Right renal pelvis (tissue), 4 donors: ENCODE measurements at regions not wholly inside any gene's neighbourhood (a gene's known extent, or its start where the extent isn't known, plus 50 kb on each side); places are given as distances from the start of the nearest gene placed in this dataset.

ENCODE experiments used
- DNase-seq, 4 donors: peaks; one replicate each; pipeline ENCODE4 v3.0.0-alpha.2; 2013; ENCODE audit warnings: low read depth in 4 of 4, low spot score in 3 of 4, missing footprints in 1 of 4

DNA sequence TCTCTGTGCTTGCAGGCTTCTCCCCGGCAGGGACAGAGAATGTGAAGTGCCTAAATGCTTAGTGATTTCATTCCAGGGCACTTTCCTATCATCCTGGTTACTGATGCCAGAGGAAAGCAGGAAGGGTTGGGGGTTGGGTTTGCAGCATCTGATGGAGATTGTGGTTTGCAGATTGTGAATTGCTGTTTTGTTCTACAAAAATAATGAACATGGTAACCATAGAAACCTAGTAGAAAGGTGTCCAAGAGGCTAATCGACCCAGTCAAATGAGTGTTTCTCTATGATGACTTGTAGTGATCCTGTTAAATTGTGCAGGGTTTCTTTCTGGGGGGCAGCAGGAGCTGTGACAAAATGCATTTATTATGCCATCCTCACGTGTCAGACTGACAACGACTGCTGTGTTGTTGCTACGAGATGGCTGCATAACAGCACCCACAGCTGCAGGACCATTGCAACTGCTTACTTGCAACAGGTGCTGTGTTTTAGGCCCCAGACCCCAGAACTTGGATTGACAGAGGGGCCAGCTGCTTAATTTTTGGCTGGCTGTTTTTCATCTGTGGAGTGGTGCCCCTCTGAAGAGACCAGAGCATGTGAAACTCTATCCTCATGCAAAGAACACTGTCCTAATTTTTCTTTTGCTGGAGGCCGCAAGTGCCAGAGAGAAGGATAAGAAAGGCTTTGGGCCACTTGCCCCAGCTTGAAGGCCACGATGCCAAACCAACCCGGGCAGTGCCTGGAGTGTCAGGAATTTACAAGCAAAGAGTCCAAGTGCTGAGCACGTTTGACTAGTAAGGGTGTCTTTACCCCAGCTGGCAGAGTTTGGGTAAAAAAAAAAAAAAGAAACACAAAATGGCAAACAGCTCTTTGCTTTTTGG, 397.8 kb downstream of the GADD45G start:
- no peak for DNase-seq

DNA sequence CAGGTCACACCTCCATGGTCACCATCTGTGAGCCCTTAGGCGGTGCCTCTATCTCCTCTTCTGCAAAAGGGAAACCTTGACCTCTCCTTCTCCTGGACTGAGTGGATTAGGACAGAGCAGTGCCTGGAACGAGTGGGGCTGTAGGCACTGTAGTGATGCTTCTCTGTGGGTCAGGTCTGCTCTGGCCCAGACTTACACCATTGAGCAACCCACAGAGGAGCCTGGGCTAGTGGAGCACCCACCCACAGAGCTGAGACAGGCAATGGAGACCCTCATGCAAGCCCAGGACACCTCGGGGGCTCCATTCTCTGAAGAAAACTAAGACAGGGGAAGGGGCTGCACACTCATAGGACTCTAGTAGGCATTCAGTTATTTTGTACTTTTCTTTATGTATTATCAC, 400.6 kb downstream of the GADD45G start:
- DNase-seq: no peak

DNA sequence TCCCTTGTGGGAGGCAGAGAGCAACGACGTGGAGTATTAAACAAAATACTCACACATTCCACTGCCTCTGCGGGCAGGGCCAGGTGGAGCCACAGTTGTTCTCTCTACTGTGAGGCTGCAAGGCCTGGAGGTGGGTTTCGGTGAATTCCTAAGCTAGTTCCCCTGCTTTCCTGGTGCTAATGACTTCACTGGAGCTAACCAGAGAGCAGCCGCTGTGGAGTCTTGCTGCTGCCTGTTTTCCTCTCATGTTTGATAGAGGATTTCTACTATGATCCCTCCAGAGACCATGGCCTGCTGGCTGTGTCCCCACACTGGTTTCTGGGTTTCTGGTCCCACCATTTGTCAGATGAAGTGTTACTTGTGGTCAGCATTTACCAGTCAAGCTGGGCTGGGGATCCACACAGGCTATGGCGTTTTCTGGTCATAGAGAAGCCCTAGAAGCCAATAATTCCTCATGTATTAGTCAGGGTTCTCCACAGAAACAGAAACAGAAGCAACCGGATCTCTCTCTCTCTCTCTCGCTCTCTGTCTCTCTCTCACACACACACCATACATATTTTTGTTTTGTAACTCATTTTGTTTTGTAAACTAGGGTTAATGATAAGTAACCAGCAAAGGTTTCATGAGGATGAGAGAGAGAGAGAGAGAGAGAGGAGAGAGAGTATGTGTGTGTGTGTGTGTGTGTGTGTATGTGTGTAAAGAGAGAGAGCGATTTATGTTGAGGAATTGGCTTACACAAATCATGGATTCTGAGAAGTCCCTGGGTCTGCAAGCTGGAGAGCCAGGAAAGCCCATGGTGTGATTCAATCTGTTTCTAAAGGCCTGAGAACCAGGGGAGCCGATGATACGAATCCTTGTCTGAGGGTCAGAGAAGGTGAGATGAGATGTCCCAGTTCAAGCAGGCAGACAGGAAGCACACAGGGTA, 403.0 kb downstream of the GADD45G start:
- DNase-seq: no peak

DNA sequence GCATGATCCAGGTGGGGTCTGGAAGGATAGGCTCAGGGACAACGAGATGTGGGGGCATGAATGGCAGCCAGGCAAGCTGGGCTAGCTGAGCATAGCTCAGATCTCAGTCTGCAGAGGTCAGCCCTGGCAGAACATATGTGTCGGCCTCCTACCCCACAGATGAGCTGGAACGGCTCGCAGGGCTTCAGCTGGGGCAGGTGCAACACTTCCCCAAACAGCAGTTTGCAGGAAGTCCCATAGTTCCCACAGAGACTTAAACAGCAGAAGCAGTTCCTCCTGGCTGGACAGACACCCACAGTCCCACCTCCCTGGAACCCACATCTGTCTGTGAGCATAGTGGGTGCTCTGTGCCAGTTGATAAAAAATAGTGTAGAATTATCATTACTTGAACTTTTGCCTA, 404.6 kb downstream of the GADD45G start:
- no peak for DNase-seq

DNA sequence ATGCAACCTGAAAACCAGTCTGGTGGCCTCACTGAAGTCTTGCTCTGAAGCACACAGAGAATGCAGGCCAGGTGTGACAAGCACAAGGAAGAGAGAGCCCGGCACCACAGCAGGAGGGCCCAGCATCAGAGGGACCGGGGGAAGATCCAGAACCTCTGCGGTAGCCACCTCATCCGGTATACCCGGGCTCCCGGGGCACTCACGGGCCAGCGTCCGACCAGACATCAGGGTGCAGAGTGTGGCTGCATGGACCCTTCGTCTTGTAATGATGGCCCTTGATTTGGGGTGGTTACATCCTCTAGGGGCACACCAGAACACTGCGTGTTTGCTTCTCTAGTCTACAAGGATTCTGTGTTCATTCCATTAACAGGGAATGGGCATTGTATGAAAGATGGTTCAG, 406.0 kb downstream of the GADD45G start:
- no peak for DNase-seq

DNA sequence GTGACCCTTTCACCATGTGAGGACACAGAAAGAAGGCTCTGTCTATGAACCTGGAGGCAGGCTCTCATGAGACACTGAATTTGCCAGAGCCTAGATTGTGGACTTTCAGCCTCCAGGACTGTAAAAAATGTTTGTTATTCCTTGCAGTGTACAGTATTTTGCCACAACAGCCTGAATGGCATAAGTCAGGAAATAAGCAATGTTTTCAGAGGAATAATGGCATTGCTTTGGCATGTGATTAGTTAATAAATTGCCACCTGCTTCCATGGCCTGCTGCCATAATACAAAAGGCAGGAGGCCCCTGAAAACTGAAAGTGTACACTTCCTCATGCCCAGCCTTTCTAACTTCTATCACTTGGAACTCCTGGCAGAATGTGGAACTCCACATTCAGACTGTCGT, 408.1 kb downstream of the GADD45G start:
- no peak for DNase-seq

DNA sequence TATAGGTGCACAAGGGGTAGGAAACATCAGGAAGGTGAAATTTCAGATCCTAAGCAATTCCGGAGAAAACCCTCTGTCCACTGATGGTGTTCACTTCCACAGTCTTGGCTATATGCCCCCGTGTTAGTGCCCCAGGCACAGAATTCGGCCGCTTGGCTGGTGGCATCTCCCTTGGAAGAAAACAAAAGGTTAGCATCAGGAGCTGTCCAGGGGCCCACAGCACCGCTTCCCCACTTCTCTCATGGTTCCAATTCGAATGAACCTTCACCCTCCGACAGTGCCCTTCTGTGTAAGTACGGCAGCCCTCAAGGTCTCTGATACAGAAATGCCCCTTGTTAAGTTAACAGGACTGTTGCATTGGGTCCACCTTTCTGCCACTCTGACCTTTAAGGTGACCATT, 409.0 kb downstream of the GADD45G start:
- DNase-seq: no peak

DNA sequence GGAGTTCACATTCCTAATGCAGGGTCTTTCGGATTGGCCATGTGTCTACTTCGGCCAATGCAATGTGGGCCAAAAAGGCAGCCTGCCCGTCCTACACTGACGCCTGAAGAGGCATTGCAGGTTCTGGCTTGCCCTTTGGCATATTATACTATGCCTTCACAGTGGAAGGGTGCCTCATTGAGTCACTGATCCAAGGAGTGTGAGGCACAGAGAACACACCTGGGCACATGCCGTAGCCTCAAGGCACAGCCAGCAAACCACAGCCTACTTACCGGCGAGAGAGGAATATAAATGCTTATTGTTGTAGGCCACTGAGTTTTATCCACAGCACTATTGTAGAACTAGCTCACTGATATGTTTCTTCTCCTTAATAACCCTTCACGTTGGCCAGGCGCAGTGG, 409.6 kb downstream of the GADD45G start:
- DNase-seq: no peak

DNA sequence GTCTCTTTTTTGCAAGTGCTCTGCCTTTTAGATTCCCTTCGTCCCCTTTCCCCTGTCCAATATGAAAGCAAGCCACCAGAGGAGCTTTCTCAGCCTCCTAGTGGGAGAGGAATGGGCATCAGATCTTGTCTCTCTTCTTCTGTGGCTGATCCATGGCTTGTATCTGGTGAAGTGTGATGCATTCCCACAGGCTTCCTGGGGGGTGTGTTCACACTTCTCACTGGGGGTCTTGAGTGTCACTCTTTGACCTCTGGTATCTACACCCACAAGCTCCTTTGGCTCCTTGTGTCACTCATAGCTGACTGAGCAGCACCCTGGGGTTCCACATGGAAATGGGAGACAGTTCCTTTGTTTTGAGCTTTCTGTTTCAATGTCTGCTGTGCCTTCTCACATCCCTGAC, 411.5 kb downstream of the GADD45G start:
- DNase-seq: no peak

DNA sequence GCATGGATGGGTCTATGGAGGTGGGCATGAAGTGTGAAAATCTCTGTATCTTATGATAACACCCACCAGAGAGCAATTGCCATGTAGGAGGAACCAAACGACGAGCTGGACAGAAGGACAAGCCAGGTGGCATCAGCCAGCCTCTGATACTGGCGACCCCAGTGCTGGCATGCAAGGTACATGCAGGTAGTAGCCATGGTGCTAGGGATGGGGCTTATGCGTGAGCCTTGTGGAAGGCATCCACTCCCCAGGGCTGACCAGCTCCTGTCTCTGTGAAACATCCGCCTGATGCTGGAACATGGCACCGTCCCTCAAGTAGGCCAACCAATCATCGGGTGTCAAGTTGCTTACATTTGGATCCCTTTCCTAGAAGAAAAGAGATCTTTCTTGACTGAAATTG, 412.9 kb downstream of the GADD45G start:
- no peak for DNase-seq

DNA sequence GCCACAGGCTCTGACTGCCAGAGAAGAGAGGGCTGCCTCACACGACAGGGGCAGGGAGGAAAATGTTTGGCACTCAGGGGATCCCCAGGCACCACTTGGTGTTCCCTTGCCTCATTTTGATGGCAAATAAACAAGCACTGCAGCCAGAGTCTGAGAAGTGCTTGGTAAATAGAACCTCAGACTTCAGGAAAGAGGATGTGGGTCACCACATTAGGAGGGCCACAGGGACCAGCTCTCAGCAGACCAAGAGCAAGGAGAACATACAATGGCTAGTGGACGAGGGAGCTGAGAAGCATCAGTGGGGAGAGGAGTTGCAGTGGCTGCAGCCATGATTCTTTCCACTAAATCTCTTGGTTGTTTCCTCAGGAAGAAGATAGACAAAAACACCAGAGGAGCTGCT, 413.9 kb downstream of the GADD45G start:
- no peak for DNase-seq

DNA sequence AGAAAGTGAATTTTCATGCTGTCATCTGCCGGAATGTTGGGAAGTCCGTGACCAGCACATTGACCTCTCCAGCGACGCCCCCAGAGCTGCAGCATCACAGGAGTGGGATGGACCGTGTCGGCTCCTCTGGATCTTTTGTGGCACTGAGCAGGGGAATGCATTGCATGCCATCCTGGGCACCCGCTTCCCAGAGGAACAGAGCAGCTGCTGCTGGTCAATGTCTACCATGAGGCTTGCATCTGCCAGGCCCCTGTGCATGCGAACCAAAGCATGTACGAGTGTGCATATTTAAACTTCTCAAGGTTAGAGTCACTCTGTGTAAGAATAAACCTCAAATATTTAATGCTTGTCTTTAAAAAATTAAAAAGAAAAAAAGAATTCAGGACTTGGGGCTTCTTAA, 414.8 kb downstream of the GADD45G start:
- no peak for DNase-seq

DNA sequence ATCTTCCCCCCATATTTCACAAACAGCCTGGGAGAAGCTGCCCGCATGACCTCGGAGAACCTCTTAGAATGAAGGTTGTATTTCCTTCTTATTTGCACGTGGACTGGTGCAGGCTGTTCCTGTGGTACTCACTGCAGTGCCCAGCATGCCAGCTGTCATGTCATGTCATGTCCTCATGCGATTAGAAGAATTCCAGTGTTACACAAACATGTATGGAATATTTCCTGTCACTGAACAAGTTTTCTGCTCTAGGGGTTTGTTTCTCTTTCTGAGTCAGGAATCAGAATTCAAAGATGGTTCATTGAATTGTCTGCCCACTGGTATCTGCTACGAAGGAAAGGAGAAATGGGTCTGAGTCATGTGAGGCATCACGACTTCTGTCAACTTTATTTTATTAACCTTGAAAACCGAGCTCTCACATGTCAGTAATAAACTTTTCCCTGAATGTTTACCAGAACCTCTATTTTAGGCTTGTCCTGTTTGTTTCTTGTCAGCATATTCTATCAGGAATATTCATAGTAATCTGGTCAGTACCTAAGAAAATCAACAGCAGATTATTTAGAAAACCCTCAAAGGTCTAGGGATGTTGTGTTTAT, 415.6 kb downstream of the GADD45G start:
- DNase-seq: no peak

DNA sequence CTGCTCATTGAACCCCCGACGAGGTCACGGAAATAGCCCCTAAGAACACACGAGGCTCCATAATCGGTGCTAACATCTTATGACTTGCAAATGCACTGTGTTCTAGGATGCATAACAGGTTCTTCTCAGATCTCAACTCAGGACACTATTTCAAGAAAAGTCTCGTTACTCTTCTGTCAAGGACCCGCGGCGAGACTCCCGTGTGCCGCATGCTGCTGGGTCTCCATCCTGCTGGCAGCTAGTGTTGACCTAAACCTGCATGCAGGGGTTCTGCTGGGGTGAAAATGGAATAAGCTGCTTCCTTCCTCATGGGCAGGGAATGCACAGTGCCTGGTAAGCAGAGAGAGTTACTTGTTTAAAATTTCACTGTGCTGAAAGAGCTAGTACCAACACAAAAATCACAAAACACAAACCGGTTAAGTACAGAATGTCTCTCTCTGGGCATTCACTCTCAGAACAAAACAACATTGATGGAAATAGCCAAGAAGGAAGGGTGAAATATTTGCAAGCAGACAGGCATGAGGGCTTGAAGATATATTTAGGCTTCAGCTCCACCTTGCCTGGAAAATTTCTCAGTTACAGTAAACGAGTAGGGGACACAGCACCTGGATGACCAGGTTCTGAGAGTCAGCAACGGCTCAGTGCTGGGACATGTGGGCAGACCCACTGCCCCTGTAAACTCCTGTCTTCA, 416.5 kb downstream of the GADD45G start:
- DNase-seq: no peak

DNA sequence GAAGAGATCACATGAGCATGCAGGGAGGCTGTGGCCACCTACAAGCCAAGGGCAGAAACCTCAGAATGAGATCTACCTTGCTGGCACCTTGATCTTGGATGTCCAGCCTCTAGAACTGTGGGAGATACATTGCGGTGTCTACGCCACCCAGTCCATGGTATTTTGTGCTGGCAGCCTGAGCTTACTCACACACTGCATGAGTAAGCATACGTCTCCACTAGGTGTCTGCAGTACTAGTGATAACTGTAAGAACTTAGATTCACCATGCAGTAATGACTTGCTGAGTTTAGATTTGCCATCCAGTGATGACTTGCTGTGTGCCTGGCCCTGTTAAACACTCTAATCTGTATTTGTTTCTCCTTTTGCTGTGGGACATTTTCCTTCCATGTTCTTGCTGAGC, 417.7 kb downstream of the GADD45G start:
- DNase-seq: no peak

DNA sequence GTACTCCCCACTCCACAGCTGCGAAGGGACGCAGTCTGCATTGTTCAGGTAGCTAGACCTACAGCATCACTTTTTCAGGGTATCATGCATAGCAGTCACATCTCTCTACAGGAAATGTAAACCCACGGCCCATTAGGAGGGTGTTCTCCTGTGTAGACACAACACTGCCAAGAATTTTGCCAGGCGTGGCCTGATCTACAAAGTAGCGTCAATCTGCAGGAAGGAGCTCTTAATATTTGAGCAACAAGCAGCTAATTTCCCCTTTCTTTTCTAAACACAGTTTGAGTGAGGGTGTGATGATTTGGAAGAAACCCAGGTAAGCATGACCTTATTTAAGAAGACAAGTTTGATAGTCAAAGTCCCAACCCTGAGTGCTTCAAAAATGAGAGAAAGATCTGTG, 419.0 kb downstream of the GADD45G start:
- DNase-seq: no peak

DNA sequence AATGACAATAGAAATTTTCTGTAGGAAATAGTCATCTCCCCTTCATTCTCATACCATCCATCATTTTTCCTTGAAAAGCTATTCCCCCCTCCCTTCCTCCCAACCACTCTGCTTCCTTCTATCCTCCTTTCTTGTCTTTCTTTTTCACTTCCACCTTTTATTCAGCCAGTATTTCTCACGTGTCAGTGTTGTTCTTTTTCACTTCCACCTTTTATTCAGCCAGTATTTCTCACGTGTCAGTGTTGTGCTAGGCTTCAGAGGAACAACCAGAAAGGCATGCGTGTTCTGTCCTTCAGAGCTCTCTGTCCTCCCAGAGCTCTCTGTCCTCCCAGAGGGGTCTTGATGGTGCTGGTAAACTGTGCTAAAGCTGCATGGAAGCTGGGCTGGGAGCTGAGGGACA, 419.6 kb downstream of the GADD45G start:
- no peak for DNase-seq

DNA sequence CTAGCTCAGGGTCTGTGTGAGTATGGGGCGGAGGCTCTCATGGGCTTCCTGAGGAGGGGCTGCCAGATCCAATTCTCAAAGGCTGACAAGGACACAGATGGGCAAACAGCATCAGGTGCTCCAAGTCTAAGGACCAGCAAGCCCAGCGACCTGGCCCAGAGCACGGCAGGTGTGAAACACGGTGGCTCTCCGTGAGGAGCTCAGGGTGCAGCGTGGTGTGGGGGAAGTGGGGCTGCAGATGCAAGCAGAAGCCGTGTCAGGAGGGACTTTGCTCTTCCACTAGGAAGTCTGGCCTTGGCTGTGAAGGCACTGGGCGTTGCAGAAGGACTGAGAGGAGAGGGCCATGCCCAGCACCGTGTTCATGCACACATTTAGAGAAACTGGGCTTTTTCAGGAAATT, 420.0 kb downstream of the GADD45G start:
- DNase-seq: no peak

DNA sequence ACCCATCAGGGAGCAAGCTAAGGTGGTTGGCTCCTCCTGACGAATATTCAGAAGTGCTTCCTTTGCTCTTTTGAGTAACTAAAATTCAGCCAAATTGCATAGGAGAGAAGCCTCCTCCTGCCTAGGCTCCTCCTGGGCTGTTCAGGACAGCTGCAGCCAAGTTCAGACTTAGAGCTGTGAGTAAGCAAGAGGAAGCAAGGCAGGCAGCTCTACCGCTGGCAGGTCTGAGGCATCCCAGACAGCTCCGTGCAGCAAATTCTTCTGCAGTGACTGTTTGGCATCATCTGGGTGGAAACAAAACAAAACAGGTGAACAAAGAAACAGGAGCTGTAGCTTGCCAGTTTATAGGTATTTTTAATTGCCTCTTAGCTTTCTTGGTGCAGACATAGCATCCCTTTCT, 421.0 kb downstream of the GADD45G start:
- no peak for DNase-seq

DNA sequence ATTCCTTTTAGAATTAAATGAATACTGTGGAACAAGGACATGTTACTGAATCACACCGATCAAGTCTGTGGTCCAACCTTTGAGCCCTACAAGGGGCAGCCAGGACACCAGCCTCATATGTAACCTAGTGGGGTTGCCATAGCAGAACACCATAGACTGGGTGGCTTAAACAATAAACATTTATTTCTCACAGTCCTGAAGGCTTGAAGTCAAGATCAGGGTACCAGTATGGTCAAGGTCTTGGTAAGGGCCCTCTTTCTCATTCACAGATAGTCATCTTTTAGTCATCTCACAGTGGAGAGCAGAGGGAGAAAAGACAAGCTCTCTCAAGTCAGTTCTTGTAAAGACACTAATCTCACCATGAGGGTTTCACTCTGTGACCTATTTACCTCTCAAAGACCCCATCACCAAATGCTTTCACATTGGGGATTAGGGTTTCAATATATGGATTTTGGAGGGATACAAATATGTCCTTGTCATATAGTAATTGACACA, 422.5 kb downstream of the GADD45G start:
- no peak for DNase-seq

DNA sequence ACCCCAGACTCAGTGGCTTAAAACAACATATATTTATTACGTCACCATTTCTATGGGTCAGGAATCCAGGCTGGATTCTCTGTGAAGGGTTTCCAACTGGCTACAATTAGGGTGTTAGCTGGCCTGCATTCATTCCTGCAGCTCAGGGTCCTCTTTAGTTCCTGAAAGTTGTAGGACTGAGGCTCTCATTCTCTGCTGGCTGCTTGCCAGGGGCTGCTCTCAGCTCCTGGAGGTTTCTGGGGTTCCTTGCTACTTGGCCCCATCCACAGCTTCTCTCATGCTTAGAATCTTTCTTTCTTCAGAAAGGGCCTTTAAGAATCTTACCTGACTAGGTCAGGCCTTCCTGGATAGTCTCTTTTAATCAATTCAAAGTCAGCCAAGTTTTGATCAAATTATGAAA, 424.6 kb downstream of the GADD45G start:
- DNase-seq: no peak
